ENCODE measurements at regions not wholly inside any gene's neighbourhood (a gene's known extent, or its start where the extent isn't known, plus 50 kb on each side); places are given as distances from the start of the nearest gene placed in this dataset.

- TF ChIP-seq EZH2phosphoT487 (IDR thresholded peaks at IDR 0.05; ENCODE audit: borderline replicate concordance) (no peak), CTCF (conservative IDR thresholded peaks at IDR 0.05; ENCODE audit: low read length) (no peak)
These were observed 1003.5 kb upstream of the LCORL start for GRCh38 chr4:19025031-19025430.

Measured in Loucy (cell line).